ENCODE measurements at regions not wholly inside any gene's neighbourhood (a gene's known extent, or its start where the extent isn't known, plus 50 kb on each side); places are given as distances from the start of the nearest gene placed in this dataset.

GRCh38 chr3:84444726-84445521, 513.9 kb upstream of the CADM2 start:
- no peak for TF ChIP-seq CTCF (IDR thresholded peaks at IDR 0.05)
- TF ChIP-seq POLR2A (IDR thresholded peaks at IDR 0.05): no peak

All from uterus (tissue), 2 donors.